Naive thymus-derived CD4-positive, alpha-beta T cell (primary cell): ENCODE measurements at regions not wholly inside any gene's neighbourhood (a gene's known extent, or its start where the extent isn't known, plus 50 kb on each side); places are given as distances from the start of the nearest gene placed in this dataset.
"Not testable (repeated sequence)": the region's sequence is repeated elsewhere in the genome, so short reads cannot be mapped to it uniquely, and the experiment has no call there.

Source experiments
- ATAC-seq: fragments of 150-1000 bp; cut with Tn5 transposase; 2 replicates; pipeline ENCODE4 v1.10.0; 2021; ENCODE audit warnings: mild to moderate bottlenecking, moderate library complexity
- CTCF ChIA-PET: fragments of 350-600 bp; sonication (Branson Sonifier 250); formaldehyde crosslinking; loops from one replicate; lab custom pipeline; 2021; ENCODE audit warnings: antibody characterized with exemption; lab: Charles Lee
- POLR2A ChIA-PET: fragments of 350-600 bp; sonication (Branson Sonifier 250); formaldehyde crosslinking; loops from one replicate; lab custom pipeline; 2021; ENCODE audit warnings: antibody characterized with exemption, inconsistent platforms; lab: Charles Lee
- DNase-seq, 9 donors: peaks; one replicate each; pipeline versions ENCODE4 v3.0.0 to v3.0.0-alpha.2; 2020 to 2022; ENCODE audit warnings: mixed read lengths in 1 of 9
- H3K27ac ChIP-seq: one replicate; pipeline ENCODE4 v1.7.0; 2013; ENCODE audit warnings: mild to moderate bottlenecking, low read depth, low read length, moderate library complexity
- H3K27me3 ChIP-seq, 2 donors: one replicate each; pipeline ENCODE4 v1.7.0; 2013; ENCODE audit warnings: low read length in 2 of 2, mild to moderate bottlenecking in 2 of 2, moderate library complexity in 2 of 2; ENCODE audit not compliant: control insufficient read depth in 2 of 2, insufficient read depth in 2 of 2
- H3K36me3 ChIP-seq, 3 experiments: 1 replicate in 2 of 3; 2 replicates in 1 of 3; pipeline ENCODE4 v1.7.0; 2013; ENCODE audit warnings: low read length in 3 of 3, mild to moderate bottlenecking in 3 of 3, moderate library complexity in 1 of 3; ENCODE audit not compliant: insufficient read depth in 3 of 3, control insufficient read depth in 2 of 3
- H3K4me1 ChIP-seq, 2 donors: one replicate each; pipeline ENCODE4 v1.7.0; 2013; ENCODE audit warnings: low read length in 2 of 2, mild to moderate bottlenecking in 2 of 2, moderate library complexity in 1 of 2; ENCODE audit not compliant: control insufficient read depth in 2 of 2, insufficient read depth in 2 of 2
- H3K4me3 ChIP-seq: 2 replicates; pipeline ENCODE4 v1.7.0; 2013; ENCODE audit warnings: mild to moderate bottlenecking, low read length
- H3K9me3 ChIP-seq, 3 experiments: 1 replicate in 2 of 3; 2 replicates in 1 of 3; pipeline ENCODE4 v1.7.0; 2013; ENCODE audit warnings: low read length in 3 of 3; ENCODE audit not compliant: control insufficient read depth in 2 of 3
- H3K27ac Mint-ChIP-seq, 9 donors: one replicate each; pipeline ENCODE4 v1.8.0; 2020 to 2022; ENCODE audit warnings: mixed read lengths in 9 of 9, mild to moderate bottlenecking in 8 of 9, moderate library complexity in 5 of 9, inconsistent platforms in 2 of 9
- H3K27me3 Mint-ChIP-seq, 5 donors: one replicate each; pipeline ENCODE4 v1.8.0; 2021 to 2022; ENCODE audit warnings: mixed read lengths in 5 of 5, mild to moderate bottlenecking in 1 of 5
- H3K36me3 Mint-ChIP-seq, 5 donors: one replicate each; pipeline ENCODE4 v1.8.0; 2020 to 2022; ENCODE audit warnings: mixed read lengths in 5 of 5, mild to moderate bottlenecking in 3 of 5, inconsistent platforms in 1 of 5
- H3K4me1 Mint-ChIP-seq, 7 donors: one replicate each; pipeline ENCODE4 v1.8.0; 2020 to 2022; ENCODE audit warnings: mixed read lengths in 7 of 7, mild to moderate bottlenecking in 3 of 7, inconsistent platforms in 1 of 7
- H3K4me3 Mint-ChIP-seq, 10 donors: one replicate each; pipeline ENCODE4 v1.8.0; 2020 to 2022; ENCODE audit warnings: mild to moderate bottlenecking in 10 of 10, mixed read lengths in 10 of 10, moderate library complexity in 6 of 10, inconsistent platforms in 2 of 10
- H3K9me3 Mint-ChIP-seq, 11 donors: one replicate each; pipeline ENCODE4 v1.8.0; 2020 to 2022; ENCODE audit warnings: mixed read lengths in 11 of 11, mild to moderate bottlenecking in 4 of 11, inconsistent platforms in 1 of 11, moderate library complexity in 1 of 11
- intact Hi-C, 2 donors: fragments of 100-400 bp; cut with micrococcal nuclease; formaldehyde crosslinking; loops; one replicate each; pipeline ENCODE4 v1.15.1; 2023

GRCh38 chr13:83077499-83077898 lies 804.8 kb downstream of the SLITRK1 start:
- H3K27me3 Mint-ChIP-seq, result no peaks in the 10 kb centered on the region
- ChIA-PET POLR2A (no interaction called here), CTCF (no interaction called here)

GRCh38 chr13:83073930-83074329 lies 808.3 kb downstream of the SLITRK1 start:
- H3K27me3 Mint-ChIP-seq, H3K4me3 Mint-ChIP-seq: not testable (repeated sequence)

More at GRCh38 chr13:83077499-83077898, 804.8 kb downstream of the SLITRK1 start:
- H3K27ac ChIP-seq, result no peak overlapping the region
- no peaks in the 10 kb centered on the region for H3K36me3 ChIP-seq
- ATAC-seq (no peak), DNase-seq (no peak)
- H3K9me3 Mint-ChIP-seq, result peaks cover 3 to 22% (median 6%) of the 10 kb centered on the region in 11 donors
- H3K4me1 ChIP-seq, result no peaks in the 10 kb centered on the region
- intact Hi-C loops, result no loop called here
- H3K4me3 Mint-ChIP-seq, result no peak overlapping the region
- H3K27me3 ChIP-seq, result no peaks in the 10 kb centered on the region
- H3K36me3 Mint-ChIP-seq, result no peaks in the 10 kb centered on the region
- H3K9me3 ChIP-seq, result peaks cover 0 to 5% (median 0%) of the 10 kb centered on the region in 3 experiments
- H3K4me3 ChIP-seq, result no peak overlapping the region
- H3K4me1 Mint-ChIP-seq, result no peaks in the 10 kb centered on the region
- no peak overlapping the region for H3K27ac Mint-ChIP-seq

GRCh38 chr13:83065108-83065507 lies 817.2 kb downstream of the SLITRK1 start:
- H3K27me3 Mint-ChIP-seq, result no peaks in the 10 kb centered on the region
- DNase-seq (no peak), ATAC-seq (no peak)
- Histone ChIP-seq H3K27me3 (no peaks in the 10 kb centered on the region), H3K9me3 (no peaks in the 10 kb centered on the region), H3K27ac (no peak overlapping the region), H3K36me3 (no peaks in the 10 kb centered on the region), H3K4me1 (no peaks in the 10 kb centered on the region), H3K4me3 (no peak overlapping the region)
- H3K4me1 Mint-ChIP-seq, result no peaks in the 10 kb centered on the region
- H3K4me3 Mint-ChIP-seq, result no peak overlapping the region
- H3K36me3 Mint-ChIP-seq, result no peaks in the 10 kb centered on the region
- ChIA-PET POLR2A (no interaction called here), CTCF (no interaction called here)
- H3K27ac Mint-ChIP-seq, result no peak overlapping the region
- peaks cover 0 to 14% (median 3%) of the 10 kb centered on the region in 11 donors for H3K9me3 Mint-ChIP-seq
- intact Hi-C loops, result no loop called here

More at GRCh38 chr13:83073930-83074329, 808.3 kb downstream of the SLITRK1 start:
- H3K27ac ChIP-seq, DNase-seq, H3K4me1 Mint-ChIP-seq, H3K4me1 ChIP-seq, POLR2A ChIA-PET, H3K36me3 Mint-ChIP-seq, intact Hi-C loops, H3K36me3 ChIP-seq, H3K4me3 ChIP-seq, H3K9me3 ChIP-seq, H3K27ac Mint-ChIP-seq, ATAC-seq, H3K27me3 ChIP-seq, CTCF ChIA-PET: not testable (repeated sequence)
- peaks cover 2 to 13% (median 6%) of the 10 kb centered on the region in 11 donors for H3K9me3 Mint-ChIP-seq

GRCh38 chr13:83057119-83057518 lies 825.2 kb downstream of the SLITRK1 start:
- no peaks in the 10 kb centered on the region for H3K4me1 ChIP-seq
- no peaks in the 10 kb centered on the region for H3K9me3 ChIP-seq
- Mint-ChIP-seq H3K9me3 (peaks cover 0 to 5% (median 0%) of the 10 kb centered on the region in 11 donors), H3K27me3 (no peaks in the 10 kb centered on the region), H3K4me3 (no peak overlapping the region), H3K27ac (no peak overlapping the region), H3K4me1 (no peaks in the 10 kb centered on the region), H3K36me3 (no peaks in the 10 kb centered on the region)
- no peak overlapping the region for H3K4me3 ChIP-seq
- intact Hi-C loops, result no loop called here
- no peaks in the 10 kb centered on the region for H3K27me3 ChIP-seq
- no peaks in the 10 kb centered on the region for H3K36me3 ChIP-seq
- no peak overlapping the region for H3K27ac ChIP-seq
- ChIA-PET POLR2A (no interaction called here), CTCF (no interaction called here)
- ATAC-seq, result no peak
- DNase-seq, result no peak

- Mint-ChIP-seq H3K36me3 (no peaks in the 10 kb centered on the region), H3K9me3 (peaks cover 0 to 5% (median 0%) of the 10 kb centered on the region in 11 donors)
- no peaks in the 10 kb centered on the region for H3K36me3 ChIP-seq
These were observed 826.0 kb downstream of the SLITRK1 start for GRCh38 chr13:83056269-83056668.

GRCh38 chr13:83048419-83048818 lies 833.9 kb downstream of the SLITRK1 start:
- DNase-seq (no peak), ATAC-seq (no peak)
- H3K36me3 Mint-ChIP-seq, result no peaks in the 10 kb centered on the region
- no peak overlapping the region for H3K4me3 Mint-ChIP-seq
- no peaks in the 10 kb centered on the region for H3K4me1 Mint-ChIP-seq
- ChIA-PET CTCF (no interaction called here), POLR2A (no interaction called here)
- H3K36me3 ChIP-seq, result no peaks in the 10 kb centered on the region
- no peak overlapping the region for H3K27ac ChIP-seq
- intact Hi-C loops, result no loop called here
- H3K9me3 ChIP-seq, result no peaks in the 10 kb centered on the region
- no peak overlapping the region for H3K4me3 ChIP-seq
- no peaks in the 10 kb centered on the region for H3K4me1 ChIP-seq
- no peaks in the 10 kb centered on the region for H3K27me3 ChIP-seq
- H3K27ac Mint-ChIP-seq, result no peak overlapping the region
- H3K27me3 Mint-ChIP-seq, result no peaks in the 10 kb centered on the region
- H3K9me3 Mint-ChIP-seq, result peaks cover 0 to 8% (median 3%) of the 10 kb centered on the region in 11 donors

More at GRCh38 chr13:83056269-83056668, 826.0 kb downstream of the SLITRK1 start:
- Mint-ChIP-seq H3K4me3 (no peak overlapping the region), H3K27ac (no peak overlapping the region), H3K4me1 (no peaks in the 10 kb centered on the region), H3K27me3 (no peaks in the 10 kb centered on the region)
- H3K27ac ChIP-seq, result no peak overlapping the region
- ChIA-PET POLR2A (no interaction called here), CTCF (no interaction called here)
- no peaks in the 10 kb centered on the region for H3K9me3 ChIP-seq
- DNase-seq (no peak), ATAC-seq (no peak)
- no peaks in the 10 kb centered on the region for H3K4me1 ChIP-seq
- no peak overlapping the region for H3K4me3 ChIP-seq
- intact Hi-C loops, result no loop called here
- no peaks in the 10 kb centered on the region for H3K27me3 ChIP-seq

GRCh38 chr13:83024955-83025594 lies 857.2 kb downstream of the SLITRK1 start:
- H3K27me3 ChIP-seq, result no peaks in the 10 kb centered on the region
- no peak for DNase-seq
- H3K9me3 ChIP-seq, result no peaks in the 10 kb centered on the region
- POLR2A ChIA-PET, result no interaction called here
- no peaks in the 10 kb centered on the region for H3K36me3 ChIP-seq
- H3K27ac ChIP-seq, result no peak overlapping the region
- CTCF ChIA-PET, result interaction anchor here (0.7 kb wide), 1 partner anchor 60 kb away, joined by 4 read pairs; no protein-coding TSS in a partner anchor
- Mint-ChIP-seq H3K4me1 (peaks cover 0 to 1% (median 0%) of the 10 kb centered on the region in 7 donors), H3K9me3 (peaks cover 0 to 50% (median 5%) of the 10 kb centered on the region in 11 donors), H3K4me3 (no peak overlapping the region), H3K27ac (no peak overlapping the region), H3K36me3 (no peaks in the 10 kb centered on the region), H3K27me3 (no peaks in the 10 kb centered on the region)
- H3K4me1 ChIP-seq, result no peaks in the 10 kb centered on the region
- no peak for ATAC-seq
- no peak overlapping the region for H3K4me3 ChIP-seq
- intact Hi-C loops, result no loop called here
